ENCODE measurements at regions not wholly inside any gene's neighbourhood (a gene's known extent, or its start where the extent isn't known, plus 50 kb on each side); places are given as distances from the start of the nearest gene placed in this dataset.

- Histone ChIP-seq H3K27me3 (replicated peaks in 1 of 2; ENCODE audit: control insufficient read depth in 2 of 2, extremely low read depth in 1 of 2, insufficient read depth in 2 of 2, low read length in 1 of 2) (no peaks in the 10 kb centered on the region), H3K36me3 (ENCODE audit: control insufficient read depth in 2 of 2, extremely low read depth in 1 of 2, insufficient read depth in 1 of 2, low read length in 1 of 2) (peaks cover 0 to 4% of the 10 kb centered on the region in 2 donors), H3K27ac (ENCODE audit: low read length) (no peak overlapping the region), H3K9me3 (no peaks in the 10 kb centered on the region), H3K4me3 (ENCODE audit: control insufficient read depth in 1 of 2, extremely low read depth in 1 of 2, low read length in 1 of 2) (no peak overlapping the region), H3K4me1 (ENCODE audit: control insufficient read depth in 1 of 2, extremely low read depth in 1 of 2, insufficient read depth in 2 of 2, low read length in 2 of 2) (peaks cover 0 to 6% of the 10 kb centered on the region in 2 experiments)
- no peaks in the 10 kb centered on the region for H3K27me3 Mint-ChIP-seq
- no peak for DNase-seq
- H3K36me3 Mint-ChIP-seq: no peaks in the 10 kb centered on the region
- no peak overlapping the region for H3K27ac Mint-ChIP-seq
- ChIA-PET CTCF (interaction anchor here in 1 of 2 donors (0.7 kb wide), 1 partner anchor 269 kb away, joined by 3 read pairs; no protein-coding TSS in a partner anchor), POLR2A (no interaction called here)
- H3K4me1 Mint-ChIP-seq: peaks cover 4 to 8% (median 8%) of the 10 kb centered on the region in 3 donors
- H3K4me3 Mint-ChIP-seq: no peak overlapping the region
- WGBS (ENCODE audit: insufficient coverage): 100% methylated on average over 1 of the region's 3 CpGs
- no peaks in the 10 kb centered on the region for H3K9me3 Mint-ChIP-seq
- ATAC-seq (replicated peaks in 1 of 4): no peak
Measured at GRCh38 chr6:15950962-15951569, 177.8 kb upstream of the MYLIP start.

- POLR2A ChIA-PET: no interaction called here
- H3K27me3 ChIP-seq (replicated peaks in 1 of 2; ENCODE audit: control insufficient read depth in 2 of 2, extremely low read depth in 1 of 2, insufficient read depth in 2 of 2, low read length in 1 of 2): no peaks in the 10 kb centered on the region
- peaks cover 0 to 6% of the 10 kb centered on the region in 2 experiments for H3K4me1 ChIP-seq (ENCODE audit: control insufficient read depth in 1 of 2, extremely low read depth in 1 of 2, insufficient read depth in 2 of 2, low read length in 2 of 2)
- ATAC-seq (replicated peaks in 1 of 4): no peak
- no peak overlapping the region for H3K4me3 Mint-ChIP-seq
- H3K4me1 Mint-ChIP-seq: peaks cover 0 to 5% (median 5%) of the 10 kb centered on the region in 3 donors
- H3K36me3 Mint-ChIP-seq: no peaks in the 10 kb centered on the region
- WGBS (ENCODE audit: insufficient coverage): no CpG with 5 or more reads among the region's 1 CpG
- no peak overlapping the region for H3K27ac Mint-ChIP-seq
- H3K9me3 Mint-ChIP-seq: no peaks in the 10 kb centered on the region
- CTCF ChIA-PET: interaction anchor here in 1 of 2 donors (0.6 kb wide), 2 partner anchors 213 to 1126 kb away, joined by 4 to 6 read pairs; no protein-coding TSS in a partner anchor
- peaks cover 0 to 4% of the 10 kb centered on the region in 2 donors for H3K36me3 ChIP-seq (ENCODE audit: control insufficient read depth in 2 of 2, extremely low read depth in 1 of 2, insufficient read depth in 1 of 2, low read length in 1 of 2)
- H3K27me3 Mint-ChIP-seq: no peaks in the 10 kb centered on the region
- H3K4me3 ChIP-seq (ENCODE audit: control insufficient read depth in 1 of 2, extremely low read depth in 1 of 2, low read length in 1 of 2): no peak overlapping the region
- H3K9me3 ChIP-seq: no peaks in the 10 kb centered on the region
- no peak for DNase-seq
- H3K27ac ChIP-seq (ENCODE audit: low read length): no peak overlapping the region
Measured at GRCh38 chr6:15949982-15950381, 178.9 kb upstream of the MYLIP start.

GRCh38 chr6:15948930-15949900, 179.7 kb upstream of the MYLIP start:
- no peaks in the 10 kb centered on the region for H3K27me3 Mint-ChIP-seq
- no peaks in the 10 kb centered on the region for H3K9me3 Mint-ChIP-seq
- POLR2A ChIA-PET: no interaction called here
- Histone ChIP-seq H3K4me3 (ENCODE audit: control insufficient read depth in 1 of 2, extremely low read depth in 1 of 2, low read length in 1 of 2) (no peak overlapping the region), H3K27ac (ENCODE audit: low read length) (no peak overlapping the region), H3K27me3 (replicated peaks in 1 of 2; ENCODE audit: control insufficient read depth in 2 of 2, extremely low read depth in 1 of 2, insufficient read depth in 2 of 2, low read length in 1 of 2) (no peaks in the 10 kb centered on the region), H3K9me3 (no peaks in the 10 kb centered on the region), H3K36me3 (ENCODE audit: control insufficient read depth in 2 of 2, extremely low read depth in 1 of 2, insufficient read depth in 1 of 2, low read length in 1 of 2) (peaks cover 0 to 4% of the 10 kb centered on the region in 2 donors), H3K4me1 (ENCODE audit: control insufficient read depth in 1 of 2, extremely low read depth in 1 of 2, insufficient read depth in 2 of 2, low read length in 2 of 2) (peaks cover 0 to 6% of the 10 kb centered on the region in 2 experiments)
- CTCF ChIA-PET: interaction anchor here in 1 of 2 donors (0.6 kb wide), 2 partner anchors 214 to 1125 kb away, joined by 4 to 6 read pairs; no protein-coding TSS in a partner anchor
- no peak overlapping the region for H3K4me3 Mint-ChIP-seq
- ATAC-seq (replicated peaks in 1 of 4): no peak
- no peak for DNase-seq
- H3K36me3 Mint-ChIP-seq: no peaks in the 10 kb centered on the region
- WGBS (ENCODE audit: insufficient coverage): 93% methylated on average over 4 of the region's 10 CpGs
- H3K27ac Mint-ChIP-seq: no peak overlapping the region
- peaks cover 0 to 5% (median 4%) of the 10 kb centered on the region in 3 donors for H3K4me1 Mint-ChIP-seq

- ATAC-seq (replicated peaks in 1 of 4) (no peak), DNase-seq (no peak)
- H3K36me3 ChIP-seq (ENCODE audit: control insufficient read depth in 2 of 2, extremely low read depth in 1 of 2, insufficient read depth in 1 of 2, low read length in 1 of 2): peaks cover 0 to 4% of the 10 kb centered on the region in 2 donors
- H3K27me3 ChIP-seq (replicated peaks in 1 of 2; ENCODE audit: control insufficient read depth in 2 of 2, extremely low read depth in 1 of 2, insufficient read depth in 2 of 2, low read length in 1 of 2): no peaks in the 10 kb centered on the region
- no peak overlapping the region for H3K4me3 Mint-ChIP-seq
- no peak overlapping the region for H3K27ac ChIP-seq (ENCODE audit: low read length)
- WGBS (ENCODE audit: insufficient coverage): 83% methylated on average over 1 of the region's 4 CpGs
- H3K27me3 Mint-ChIP-seq: peaks cover under 1 to 4% of the 10 kb centered on the region in 2 donors
- no peaks in the 10 kb centered on the region for H3K9me3 Mint-ChIP-seq
- H3K4me1 ChIP-seq (ENCODE audit: control insufficient read depth in 1 of 2, extremely low read depth in 1 of 2, insufficient read depth in 2 of 2, low read length in 2 of 2): peaks cover 0 to 5% of the 10 kb centered on the region in 2 experiments
- CTCF ChIA-PET: interaction anchor here in 1 of 2 donors (0.6 kb wide), 1 partner anchor 8 kb away, joined by 3 read pairs; no protein-coding TSS in a partner anchor
- no peak overlapping the region for H3K27ac Mint-ChIP-seq
- POLR2A ChIA-PET: no interaction called here
- H3K36me3 Mint-ChIP-seq: no peaks in the 10 kb centered on the region
- peaks cover 0 to 5% (median 2%) of the 10 kb centered on the region in 3 donors for H3K4me1 Mint-ChIP-seq
- H3K4me3 ChIP-seq (ENCODE audit: control insufficient read depth in 1 of 2, extremely low read depth in 1 of 2, low read length in 1 of 2): no peak overlapping the region
- H3K9me3 ChIP-seq: no peaks in the 10 kb centered on the region
Measured at GRCh38 chr6:15947923-15948322, 181.0 kb upstream of the MYLIP start.

- Histone ChIP-seq H3K27ac (ENCODE audit: low read length) (no peak overlapping the region), H3K27me3 (replicated peaks in 1 of 2; ENCODE audit: control insufficient read depth in 2 of 2, extremely low read depth in 1 of 2, insufficient read depth in 2 of 2, low read length in 1 of 2) (no peaks in the 10 kb centered on the region), H3K4me3 (ENCODE audit: control insufficient read depth in 1 of 2, extremely low read depth in 1 of 2, low read length in 1 of 2) (no peak overlapping the region), H3K36me3 (ENCODE audit: control insufficient read depth in 2 of 2, extremely low read depth in 1 of 2, insufficient read depth in 1 of 2, low read length in 1 of 2) (peaks cover 0 to 4% of the 10 kb centered on the region in 2 donors), H3K4me1 (ENCODE audit: control insufficient read depth in 1 of 2, extremely low read depth in 1 of 2, insufficient read depth in 2 of 2, low read length in 2 of 2) (peaks cover 0 to under 1% of the 10 kb centered on the region in 2 experiments), H3K9me3 (no peaks in the 10 kb centered on the region)
- 94% methylated on average over 1 of the region's 1 CpG for WGBS (ENCODE audit: insufficient coverage)
- DNase-seq: no peak
- no peak for ATAC-seq (replicated peaks in 1 of 4)
- no peaks in the 10 kb centered on the region for H3K9me3 Mint-ChIP-seq
- H3K4me3 Mint-ChIP-seq: no peak overlapping the region
- no peaks in the 10 kb centered on the region for H3K36me3 Mint-ChIP-seq
- H3K27me3 Mint-ChIP-seq: peaks cover 2 to 4% of the 10 kb centered on the region in 2 donors
- peaks cover 0 to 2% (median under 1%) of the 10 kb centered on the region in 3 donors for H3K4me1 Mint-ChIP-seq
- ChIA-PET CTCF (interaction anchor here in 1 of 2 donors (0.5 to 0.6 kb wide), 2 partner anchors 8 to 18 kb away, joined by 3 to 4 read pairs; no protein-coding TSS in a partner anchor), POLR2A (no interaction called here)
- H3K27ac Mint-ChIP-seq: no peak overlapping the region
Measured at GRCh38 chr6:15947436-15947835, 181.4 kb upstream of the MYLIP start.

GRCh38 chr6:15946701-15947385, 182.0 kb upstream of the MYLIP start:
- DNase-seq (no peak), ATAC-seq (replicated peaks in 1 of 4) (no peak)
- H3K36me3 ChIP-seq (ENCODE audit: control insufficient read depth in 2 of 2, extremely low read depth in 1 of 2, insufficient read depth in 1 of 2, low read length in 1 of 2): peaks cover 0 to 1% of the 10 kb centered on the region in 2 donors
- no peaks in the 10 kb centered on the region for H3K4me1 Mint-ChIP-seq
- no peaks in the 10 kb centered on the region for H3K27me3 ChIP-seq (replicated peaks in 1 of 2; ENCODE audit: control insufficient read depth in 2 of 2, extremely low read depth in 1 of 2, insufficient read depth in 2 of 2, low read length in 1 of 2)
- H3K9me3 ChIP-seq: no peaks in the 10 kb centered on the region
- H3K4me3 Mint-ChIP-seq: no peak overlapping the region
- H3K27me3 Mint-ChIP-seq: peaks cover 2 to 4% of the 10 kb centered on the region in 2 donors
- no peaks in the 10 kb centered on the region for H3K36me3 Mint-ChIP-seq
- ChIA-PET CTCF (interaction anchor here (0.5 to 0.6 kb wide), 2 partner anchors 18 to 73 kb away, joined by 4 to 6 read pairs; no protein-coding TSS in a partner anchor), POLR2A (no interaction called here)
- H3K27ac ChIP-seq (ENCODE audit: low read length): no peak overlapping the region
- H3K4me1 ChIP-seq (ENCODE audit: control insufficient read depth in 1 of 2, extremely low read depth in 1 of 2, insufficient read depth in 2 of 2, low read length in 2 of 2): no peaks in the 10 kb centered on the region
- H3K9me3 Mint-ChIP-seq: no peaks in the 10 kb centered on the region
- H3K27ac Mint-ChIP-seq: no peak overlapping the region
- WGBS (ENCODE audit: insufficient coverage): 59% methylated on average over 4 of the region's 4 CpGs
- no peak overlapping the region for H3K4me3 ChIP-seq (ENCODE audit: control insufficient read depth in 1 of 2, extremely low read depth in 1 of 2, low read length in 1 of 2)
